Nephron (organoid): ENCODE measurements at regions not wholly inside any gene's neighbourhood (a gene's known extent, or its start where the extent isn't known, plus 50 kb on each side); places are given as distances from the start of the nearest gene placed in this dataset.

Experiments
- H3K27ac Mint-ChIP-seq, 3 experiments: 2 replicates each; pipeline ENCODE4 v1.8.0; 2020; ENCODE audit warnings: mixed read lengths in 3 of 3, mild to moderate bottlenecking in 2 of 3, moderate library complexity in 1 of 3
- H3K27me3 Mint-ChIP-seq: 2 replicates; pipeline ENCODE4 v1.8.0; 2021; ENCODE audit warnings: low read depth, mild to moderate bottlenecking, moderate library complexity, mixed read lengths
- H3K36me3 Mint-ChIP-seq: 2 replicates; pipeline ENCODE4 v1.8.0; 2020; ENCODE audit warnings: low read depth, mixed read lengths
- H3K4me1 Mint-ChIP-seq: 2 replicates; pipeline ENCODE4 v1.8.0; 2020; ENCODE audit warnings: mixed read lengths
- H3K4me3 Mint-ChIP-seq, 3 experiments: 2 replicates each; pipeline ENCODE4 v1.8.0; 2020; ENCODE audit warnings: mild to moderate bottlenecking in 3 of 3, mixed read lengths in 3 of 3, moderate library complexity in 2 of 3
- H3K9me3 Mint-ChIP-seq: 2 replicates; pipeline ENCODE4 v1.8.0; 2020; ENCODE audit warnings: mixed read lengths
- TF ChIP-seq, protein P1 (sequence below), 3 experiments: fragments of 200-600 bp; sonication (generic); IDR thresholded peaks; one replicate each; pipeline ENCODE4 v1.5.0; 2021; ENCODE audit warnings: antibody characterized with exemption in 3 of 3; ENCODE audit not compliant: unreplicated experiment in 3 of 3

DNA sequence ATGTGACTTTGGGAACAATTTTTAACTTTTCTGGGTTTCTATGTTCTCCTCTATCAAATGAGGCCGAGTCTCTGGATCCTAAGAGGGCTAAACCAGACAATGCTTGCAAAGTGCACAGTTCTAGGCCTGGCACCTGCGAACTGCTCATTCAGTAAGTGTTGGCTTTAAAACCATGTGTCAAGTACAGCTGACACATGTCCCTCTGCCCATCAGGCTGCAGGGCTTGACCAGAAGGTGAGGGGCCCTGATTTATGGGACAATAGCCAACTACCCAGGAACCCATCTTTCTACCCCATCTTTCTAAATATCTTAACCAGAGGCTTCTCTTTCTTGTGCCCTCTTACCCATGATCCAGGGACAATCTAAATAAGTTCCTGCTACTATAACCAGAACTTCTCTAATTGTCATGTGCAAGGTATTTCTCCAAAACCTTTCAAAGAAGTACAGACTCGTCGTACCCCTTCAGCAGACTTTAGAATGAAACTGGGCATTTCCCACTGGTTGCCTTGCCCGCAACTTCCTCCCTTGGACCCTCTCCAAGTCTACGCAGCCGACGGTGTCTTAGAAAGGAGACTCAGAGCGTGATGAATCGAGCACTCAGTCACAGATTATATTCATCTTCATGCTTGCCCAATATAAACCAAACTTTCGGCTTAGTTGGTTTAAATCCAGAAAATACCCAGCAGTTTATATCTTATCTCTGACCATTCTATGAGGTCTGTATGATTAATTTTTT is 69.8 kb upstream of the STEAP1B start:
- peaks cover 27% of the 10 kb centered on the region for H3K27me3 Mint-ChIP-seq
- peaks cover 12% of the 10 kb centered on the region for H3K4me1 Mint-ChIP-seq
- no peak overlapping the region for H3K4me3 Mint-ChIP-seq
- no peak overlapping the region for H3K27ac Mint-ChIP-seq
- TF ChIP-seq, protein P1, sequence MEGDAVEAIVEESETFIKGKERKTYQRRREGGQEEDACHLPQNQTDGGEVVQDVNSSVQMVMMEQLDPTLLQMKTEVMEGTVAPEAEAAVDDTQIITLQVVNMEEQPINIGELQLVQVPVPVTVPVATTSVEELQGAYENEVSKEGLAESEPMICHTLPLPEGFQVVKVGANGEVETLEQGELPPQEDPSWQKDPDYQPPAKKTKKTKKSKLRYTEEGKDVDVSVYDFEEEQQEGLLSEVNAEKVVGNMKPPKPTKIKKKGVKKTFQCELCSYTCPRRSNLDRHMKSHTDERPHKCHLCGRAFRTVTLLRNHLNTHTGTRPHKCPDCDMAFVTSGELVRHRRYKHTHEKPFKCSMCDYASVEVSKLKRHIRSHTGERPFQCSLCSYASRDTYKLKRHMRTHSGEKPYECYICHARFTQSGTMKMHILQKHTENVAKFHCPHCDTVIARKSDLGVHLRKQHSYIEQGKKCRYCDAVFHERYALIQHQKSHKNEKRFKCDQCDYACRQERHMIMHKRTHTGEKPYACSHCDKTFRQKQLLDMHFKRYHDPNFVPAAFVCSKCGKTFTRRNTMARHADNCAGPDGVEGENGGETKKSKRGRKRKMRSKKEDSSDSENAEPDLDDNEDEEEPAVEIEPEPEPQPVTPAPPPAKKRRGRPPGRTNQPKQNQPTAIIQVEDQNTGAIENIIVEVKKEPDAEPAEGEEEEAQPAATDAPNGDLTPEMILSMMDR (IDR thresholded peaks at IDR 0.05; ENCODE audit: unreplicated experiment in 3 of 3), result no peak
- no peaks in the 10 kb centered on the region for H3K9me3 Mint-ChIP-seq
- no peaks in the 10 kb centered on the region for H3K36me3 Mint-ChIP-seq

DNA sequence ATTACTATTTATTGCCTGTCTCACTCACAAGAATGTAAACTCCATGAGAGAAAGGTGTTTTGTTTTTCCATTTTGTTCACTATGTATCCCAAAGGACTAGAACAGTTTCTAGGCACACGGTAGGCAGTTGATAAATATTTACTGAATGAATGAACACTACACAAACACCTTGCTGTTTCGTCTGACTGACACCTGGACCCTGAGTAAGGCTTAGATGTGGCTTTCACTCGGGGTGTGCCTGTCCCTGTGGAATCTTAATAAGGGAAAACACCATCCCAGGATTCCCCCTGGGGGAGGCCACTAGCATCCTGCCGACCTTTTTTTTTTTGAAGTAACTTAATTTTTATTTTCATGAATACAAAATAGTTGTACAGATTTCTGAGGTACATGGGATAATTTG is 66.6 kb upstream of the STEAP1B start:
- Mint-ChIP-seq H3K36me3 (no peaks in the 10 kb centered on the region), H3K4me3 (no peak overlapping the region), H3K4me1 (peaks cover 27% of the 10 kb centered on the region), H3K27ac (no peak overlapping the region), H3K9me3 (no peaks in the 10 kb centered on the region), H3K27me3 (peaks cover 19% of the 10 kb centered on the region)
- TF ChIP-seq, protein P1 (IDR thresholded peaks at IDR 0.05; ENCODE audit: unreplicated experiment in 3 of 3), result no peak

DNA sequence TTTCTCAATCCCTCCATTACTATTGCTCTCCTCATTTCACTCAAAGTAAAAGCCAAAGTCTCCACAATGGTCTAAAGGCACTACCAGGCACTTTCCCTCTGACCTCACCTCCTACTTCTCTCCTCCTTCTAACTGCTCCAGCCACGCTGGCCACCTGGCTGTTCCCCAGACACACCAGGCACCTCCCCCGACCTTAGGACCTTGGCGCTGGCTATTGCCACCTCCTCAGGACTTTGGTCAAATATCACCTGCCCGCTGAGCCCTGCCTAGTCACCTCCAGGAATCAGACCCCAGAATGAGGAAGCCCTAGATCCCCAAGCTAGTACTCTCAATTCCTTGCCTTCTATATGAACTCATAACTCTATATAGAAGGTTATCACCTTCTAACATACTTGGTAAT is 66.2 kb upstream of the STEAP1B start:
- H3K4me1 Mint-ChIP-seq, result peaks cover 31% of the 10 kb centered on the region
- no peak overlapping the region for H3K4me3 Mint-ChIP-seq
- TF ChIP-seq, protein P1 (IDR thresholded peaks at IDR 0.05; ENCODE audit: unreplicated experiment in 3 of 3), result no peak
- H3K36me3 Mint-ChIP-seq, result no peaks in the 10 kb centered on the region
- no peaks in the 10 kb centered on the region for H3K9me3 Mint-ChIP-seq
- peaks cover 18% of the 10 kb centered on the region for H3K27me3 Mint-ChIP-seq
- H3K27ac Mint-ChIP-seq, result no peak overlapping the region

DNA sequence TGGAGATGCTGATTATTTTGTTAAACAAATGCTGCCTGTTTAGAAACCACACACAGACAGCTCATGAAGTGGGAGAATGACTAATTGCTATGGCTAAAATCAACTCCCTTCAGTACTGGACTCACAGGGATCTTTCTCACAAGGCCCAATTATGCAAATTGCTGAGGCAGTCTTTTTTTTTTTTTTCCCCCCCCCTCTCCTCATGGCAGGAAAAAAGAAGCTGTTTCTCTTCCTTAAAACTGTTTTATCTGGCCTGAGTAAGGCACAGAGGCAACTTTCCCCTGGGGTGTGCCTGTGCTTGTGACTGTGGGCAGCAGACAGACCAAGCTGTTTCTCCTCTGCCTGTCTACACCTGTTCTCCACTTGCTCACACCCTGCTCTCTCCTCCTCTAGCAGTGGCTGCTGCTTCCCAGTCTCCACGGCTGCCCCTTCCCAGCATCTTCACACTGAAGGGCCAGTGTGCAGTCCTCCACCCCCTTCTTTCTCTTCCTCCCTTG is 65.4 kb upstream of the STEAP1B start:
- Mint-ChIP-seq H3K27me3 (peaks cover 18% of the 10 kb centered on the region), H3K36me3 (no peaks in the 10 kb centered on the region), H3K4me3 (peak overlapping the region in 1 of 3 experiments; percentile 2), H3K9me3 (no peaks in the 10 kb centered on the region), H3K27ac (peak overlapping the region in 1 of 3 experiments; percentile 59), H3K4me1 (peaks cover 33% of the 10 kb centered on the region)
- TF ChIP-seq, protein P1 (IDR thresholded peaks at IDR 0.05; ENCODE audit: unreplicated experiment in 3 of 3), result no peak

DNA sequence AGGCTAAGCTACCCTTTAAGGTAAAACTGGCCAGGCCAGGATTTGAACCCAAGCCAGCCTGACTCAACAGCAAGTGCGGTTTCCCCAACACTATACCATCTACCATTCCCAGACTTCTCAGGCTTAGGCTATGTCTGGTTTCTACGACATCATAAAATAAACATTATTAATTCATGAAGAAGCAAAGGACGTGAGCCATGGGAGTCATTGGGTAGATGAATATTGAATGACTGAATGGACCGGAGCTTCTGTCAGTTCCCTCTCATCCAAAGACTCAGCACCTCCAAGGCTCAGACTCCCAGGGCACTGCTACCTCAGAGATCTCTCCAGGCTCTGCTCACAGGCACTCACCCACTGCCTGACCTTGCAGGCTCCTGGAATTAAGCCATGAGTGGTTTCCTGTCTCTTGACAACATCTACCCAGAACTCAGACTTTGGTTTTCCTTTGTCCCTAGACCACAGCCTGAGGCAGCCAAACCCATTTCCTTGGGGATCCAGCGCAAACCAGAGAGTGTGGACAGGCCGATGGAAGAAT is 64.6 kb upstream of the STEAP1B start:
- peaks cover 40% of the 10 kb centered on the region for H3K4me1 Mint-ChIP-seq
- H3K36me3 Mint-ChIP-seq, result no peaks in the 10 kb centered on the region
- TF ChIP-seq, protein P1 (IDR thresholded peaks at IDR 0.05; ENCODE audit: unreplicated experiment in 3 of 3), result no peak

More for the DNA sequence above, 64.6 kb upstream of the STEAP1B start:
- H3K27ac Mint-ChIP-seq, result no peak overlapping the region
- H3K9me3 Mint-ChIP-seq, result no peaks in the 10 kb centered on the region
- H3K27me3 Mint-ChIP-seq, result peaks cover 15% of the 10 kb centered on the region
- no peak overlapping the region for H3K4me3 Mint-ChIP-seq
